SU-DHL-6 (cell line): ENCODE measurements at regions not wholly inside any gene's neighbourhood (a gene's known extent, or its start where the extent isn't known, plus 50 kb on each side); places are given as distances from the start of the nearest gene placed in this dataset.

ENCODE experiments used
- H2AFZ ChIP-seq: fragments of 200-600 bp; sonication (generic); 2 replicates; pipeline ENCODE4 v1.6.1; 2014; ENCODE audit warnings: low read depth, mild to moderate bottlenecking, moderate library complexity, mixed read lengths, antibody characterized with exemption, low read length; ENCODE audit not compliant: severe bottlenecking
- H3F3A ChIP-seq: fragments of 200-600 bp; shearing (Covaris generic); 2 replicates; pipeline ENCODE4 v1.6.0; 2016; ENCODE audit warnings: antibody characterized with exemption, mild to moderate bottlenecking; ENCODE audit not compliant: insufficient read depth
- H3K27ac ChIP-seq: fragments of 200-600 bp; sonication (generic); 2 replicates; pipeline ENCODE4 v1.5.1; 2016; ENCODE audit warnings: low read depth, mild to moderate bottlenecking, low read length, moderate library complexity, mixed read lengths
- H3K27me3 ChIP-seq: fragments of 200-600 bp; sonication (generic), shearing (Covaris generic); 2 replicates; pipeline ENCODE4 v1.6.0; 2014; ENCODE audit warnings: mild to moderate bottlenecking, low read length
- H3K36me3 ChIP-seq: fragments of 200-600 bp; sonication (generic); 2 replicates; pipeline ENCODE4 v1.6.1; 2014; ENCODE audit warnings: mild to moderate bottlenecking, low read length, mixed read lengths
- H3K4me2 ChIP-seq: fragments of 300-600, 200-600 bp; shearing (Covaris generic), sonication (generic); 2 replicates; pipeline ENCODE4 v1.6.0; 2014; ENCODE audit warnings: low read length, low read depth, mild to moderate bottlenecking; ENCODE audit not compliant: poor library complexity, severe bottlenecking
- H3K4me3 ChIP-seq: fragments of 200-600 bp; sonication (generic); 2 replicates; pipeline ENCODE4 v1.5.1; 2014; ENCODE audit warnings: antibody characterized with exemption, low read length, mild to moderate bottlenecking, mixed read lengths; ENCODE audit not compliant: insufficient read depth, poor library complexity, severe bottlenecking
- H3K79me2 ChIP-seq: fragments of 200-600 bp; sonication (generic); 2 replicates; pipeline ENCODE4 v1.6.1; 2014; ENCODE audit warnings: mild to moderate bottlenecking, low read length, moderate library complexity; ENCODE audit not compliant: insufficient read depth
- H3K9ac ChIP-seq: fragments of 200-600 bp; sonication (generic); 2 replicates; pipeline ENCODE4 v1.7.0; 2014; ENCODE audit warnings: mild to moderate bottlenecking, low read length
- H3K9me2 ChIP-seq: fragments of 200-600 bp; sonication (generic); replicated peaks from 2 replicates; pipeline ENCODE4 v1.6.1; 2014; ENCODE audit warnings: low read length; ENCODE audit not compliant: insufficient read depth
- H3K9me3 ChIP-seq: fragments of 200-600 bp; sonication (generic); 2 replicates; pipeline ENCODE4 v1.6.1; 2014; ENCODE audit warnings: low read length, mixed read lengths; ENCODE audit not compliant: insufficient read depth
- H4K20me1 ChIP-seq: fragments of 200-600 bp; sonication (generic); 2 replicates; pipeline ENCODE4 v1.6.1; 2014; ENCODE audit warnings: low read depth, mild to moderate bottlenecking, antibody characterized with exemption, low read length, moderate library complexity, mixed read lengths
- EZH2phosphoT487 ChIP-seq: fragments of 200-600 bp; sonication (generic), shearing (Covaris generic); conservative IDR thresholded peaks from 2 replicates; pipeline ENCODE4 v1.6.1; 2018; ENCODE audit warnings: mild to moderate bottlenecking, antibody characterized with exemption, low read length, moderate library complexity, mixed read lengths
- TF ChIP-seq, protein P1 (sequence below): fragments of 200-600 bp; sonication (generic); IDR thresholded peaks from one replicate; pipeline ENCODE4 v1.5.1; 2017; ENCODE audit warnings: antibody characterized with exemption, mild to moderate bottlenecking, low read length, moderate library complexity; ENCODE audit not compliant: insufficient read depth, poor library complexity, severe bottlenecking

GRCh38 chr2:194116861-194117260 is 1540.2 kb upstream of the SLC39A10 start:
- Histone ChIP-seq H3K36me3 (no peaks in the 10 kb centered on the region), H3K4me3 (no peak overlapping the region), H3K9me3 (no peaks in the 10 kb centered on the region), H3K27me3 (no peaks in the 10 kb centered on the region), H3K9ac (no peak overlapping the region), H3K27ac (no peak overlapping the region), H4K20me1 (no peaks in the 10 kb centered on the region), H3K79me2 (no peaks in the 10 kb centered on the region), H2AFZ (no peak overlapping the region), H3F3A (no peaks in the 10 kb centered on the region), H3K9me2 (no peaks in the 10 kb centered on the region), H3K4me2 (no peak overlapping the region)
- TF ChIP-seq, protein P1, sequence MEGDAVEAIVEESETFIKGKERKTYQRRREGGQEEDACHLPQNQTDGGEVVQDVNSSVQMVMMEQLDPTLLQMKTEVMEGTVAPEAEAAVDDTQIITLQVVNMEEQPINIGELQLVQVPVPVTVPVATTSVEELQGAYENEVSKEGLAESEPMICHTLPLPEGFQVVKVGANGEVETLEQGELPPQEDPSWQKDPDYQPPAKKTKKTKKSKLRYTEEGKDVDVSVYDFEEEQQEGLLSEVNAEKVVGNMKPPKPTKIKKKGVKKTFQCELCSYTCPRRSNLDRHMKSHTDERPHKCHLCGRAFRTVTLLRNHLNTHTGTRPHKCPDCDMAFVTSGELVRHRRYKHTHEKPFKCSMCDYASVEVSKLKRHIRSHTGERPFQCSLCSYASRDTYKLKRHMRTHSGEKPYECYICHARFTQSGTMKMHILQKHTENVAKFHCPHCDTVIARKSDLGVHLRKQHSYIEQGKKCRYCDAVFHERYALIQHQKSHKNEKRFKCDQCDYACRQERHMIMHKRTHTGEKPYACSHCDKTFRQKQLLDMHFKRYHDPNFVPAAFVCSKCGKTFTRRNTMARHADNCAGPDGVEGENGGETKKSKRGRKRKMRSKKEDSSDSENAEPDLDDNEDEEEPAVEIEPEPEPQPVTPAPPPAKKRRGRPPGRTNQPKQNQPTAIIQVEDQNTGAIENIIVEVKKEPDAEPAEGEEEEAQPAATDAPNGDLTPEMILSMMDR: no peak
- no peak for TF ChIP-seq EZH2phosphoT487

GRCh38 chr2:194105358-194105757 is 1551.7 kb upstream of the SLC39A10 start:
- Histone ChIP-seq H4K20me1 (no peaks in the 10 kb centered on the region), H3K36me3 (no peaks in the 10 kb centered on the region), H3F3A (peaks cover 23% of the 10 kb centered on the region), H3K9me2 (no peaks in the 10 kb centered on the region), H3K27ac (peak overlapping the region; percentile 99), H3K9ac (peak overlapping the region; percentile 50), H3K4me3 (peak overlapping the region; percentile 44), H3K9me3 (no peaks in the 10 kb centered on the region), H2AFZ (peak overlapping the region; percentile 66), H3K79me2 (no peaks in the 10 kb centered on the region), H3K4me2 (peak overlapping the region; percentile 94), H3K27me3 (no peaks in the 10 kb centered on the region)
- TF ChIP-seq EZH2phosphoT487: no peak
- TF ChIP-seq, protein P1: no peak

DNA sequence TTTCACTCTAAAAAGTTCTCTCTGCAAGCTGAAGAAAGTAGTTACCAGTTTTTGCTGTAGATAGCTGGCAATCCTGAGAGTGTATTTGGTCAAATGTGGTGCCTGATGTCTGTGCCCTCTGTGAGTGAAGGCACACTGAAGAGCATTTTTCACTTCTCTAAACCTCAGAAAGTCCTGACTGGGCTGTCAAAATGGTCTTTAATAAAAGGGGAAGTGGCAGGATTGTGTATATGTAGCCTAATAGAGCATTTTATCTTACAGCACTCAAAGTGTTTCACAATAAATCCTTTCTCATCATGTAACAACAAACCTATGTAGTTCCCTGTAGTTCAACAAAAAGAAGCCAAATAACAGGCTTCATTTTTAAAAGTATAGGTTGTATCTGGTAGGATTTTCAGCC is 1552.3 kb upstream of the SLC39A10 start:
- Histone ChIP-seq H3K9me2 (no peaks in the 10 kb centered on the region), H3K9ac (peak overlapping the region; percentile 50), H3K4me3 (peak overlapping the region; percentile 44), H3F3A (peaks cover 23% of the 10 kb centered on the region), H2AFZ (peak overlapping the region; percentile 66), H3K4me2 (peak overlapping the region; percentile 94), H4K20me1 (no peaks in the 10 kb centered on the region), H3K36me3 (no peaks in the 10 kb centered on the region), H3K27me3 (no peaks in the 10 kb centered on the region), H3K79me2 (no peaks in the 10 kb centered on the region), H3K9me3 (no peaks in the 10 kb centered on the region), H3K27ac (peak overlapping the region; percentile 99)
- TF ChIP-seq, protein P1: no peak
- TF ChIP-seq EZH2phosphoT487: no peak
